ENCODE measurements at regions not wholly inside any gene's neighbourhood (a gene's known extent, or its start where the extent isn't known, plus 50 kb on each side); places are given as distances from the start of the nearest gene placed in this dataset.

GRCh38 chr21:26635681-26636080 is 62.6 kb upstream of the CYYR1 start:
- Histone ChIP-seq H4K8ac (ENCODE audit: extremely low read depth, insufficient read depth, low read length) (no peak overlapping the region), H3K14ac (ENCODE audit: insufficient read length) (no peak overlapping the region), H3K23ac (ENCODE audit: insufficient read length) (no peak overlapping the region), H2BK120ac (replicated peaks; ENCODE audit: low read depth, low read length) (no peak overlapping the region), H3K79me1 (ENCODE audit: low read depth, low read length) (no peaks in the 10 kb centered on the region), H2AFZ (ENCODE audit: low read length) (no peak overlapping the region), H2BK15ac (ENCODE audit: low read length) (no peak overlapping the region), H3K9me3 (ENCODE audit: insufficient read depth in 2 of 2, low read depth in 1 of 2, low read length in 1 of 2) (no peaks in the 10 kb centered on the region), H2AK5ac (ENCODE audit: low read depth, low read length) (no peak overlapping the region), H3K27ac (ENCODE audit: low read depth, low read length) (no peak overlapping the region), H3K4me2 (ENCODE audit: insufficient read depth in 1 of 2, low read depth in 2 of 2, low read length in 2 of 2) (no peak overlapping the region), H3K56ac (replicated peaks; ENCODE audit: insufficient read length, low read depth, low read length) (no peak overlapping the region), H3K27me3 (replicated peaks in 1 of 4; ENCODE audit: control insufficient read depth in 3 of 4, extremely low read depth in 1 of 4, insufficient read depth in 3 of 4, low read length in 3 of 4) (peaks cover 0 to 2% (median 0%) of the 10 kb centered on the region in 4 experiments; a peak in 1 of 7 replicates), H2BK20ac (ENCODE audit: low read length) (no peak overlapping the region), H2BK12ac (ENCODE audit: low read depth, low read length) (no peak overlapping the region), H3K23me2 (ENCODE audit: low read depth, low read length) (no peaks in the 10 kb centered on the region), H4K91ac (replicated peaks; ENCODE audit: insufficient read length, low read length) (no peak overlapping the region), H3K36me3 (ENCODE audit: control insufficient read depth in 2 of 4, insufficient read depth in 4 of 4, low read length in 3 of 4) (no peaks in the 10 kb centered on the region), H4K5ac (ENCODE audit: insufficient read length, low read depth, low read length) (no peak overlapping the region), H3K4ac (replicated peaks; ENCODE audit: insufficient read length, low read depth, low read length) (no peak overlapping the region), H3K79me2 (ENCODE audit: control insufficient read depth in 1 of 2, insufficient read depth in 2 of 2, low read length in 2 of 2) (no peaks in the 10 kb centered on the region), H2BK5ac (ENCODE audit: low read depth, low read length) (no peak overlapping the region), H3K4me1 (replicated peaks in 1 of 4; ENCODE audit: control insufficient read depth in 3 of 4, insufficient read depth in 4 of 4, low read length in 3 of 4) (no peaks in the 10 kb centered on the region), H3K18ac (ENCODE audit: extremely low read depth, low read length) (no peak overlapping the region), H3K4me3 (ENCODE audit: extremely low read depth in 1 of 4, insufficient read depth in 2 of 4, low read depth in 3 of 4, low read length in 4 of 4) (no peak overlapping the region), H4K20me1 (replicated peaks in 1 of 2; ENCODE audit: control insufficient read depth in 1 of 2, insufficient read depth in 2 of 2, low read length in 2 of 2) (no peaks in the 10 kb centered on the region), H3K9ac (replicated peaks in 1 of 4; ENCODE audit: extremely low read depth in 1 of 4, low read depth in 3 of 4, low read length in 3 of 4) (no peak overlapping the region)
- FAIRE-seq (no peak), DNase-seq (ENCODE audit: low read depth in 1 of 2, low spot score in 2 of 2) (no peak)
- TF ChIP-seq NRF1 (IDR thresholded peaks at IDR 0.05; ENCODE audit: low read depth, low read length) (no peak), SRF (IDR thresholded peaks at IDR 0.05; ENCODE audit: low read depth, low read length) (no peak), POU5F1 (IDR thresholded peaks at IDR 0.05; ENCODE audit: low read depth, low read length) (no peak), CTCF (IDR thresholded peaks at IDR 0.05; ENCODE audit: control extremely low read depth in 1 of 3, insufficient read depth in 1 of 3, low read depth in 1 of 3, low read length in 3 of 3) (no peak), TEAD4 (IDR thresholded peaks at IDR 0.05; ENCODE audit: low read depth, low read length) (no peak)
- whole genome bisulfite sequencing, 2 experiments (ENCODE audit: extremely low coverage in 1 of 2, insufficient coverage in 1 of 2, insufficient read length in 1 of 2, insufficient replicate concordance in 2 of 2, low coverage in 1 of 2, low lambda C conversion rate in 2 of 2, missing lambda C conversion rate in 1 of 2) = 93% methylated on average over 3 of the region's 3 CpGs; no CpG with 5 or more reads in 1 of the 2 experiments
- ChIA-PET CTCF (ENCODE audit: partially characterized antibody) (no interaction called here), POLR2A (ENCODE audit: partially characterized antibody) (no interaction called here)

Measured in H1 (cell line).